ENCODE measurements at regions not wholly inside any gene's neighbourhood (a gene's known extent, or its start where the extent isn't known, plus 50 kb on each side); places are given as distances from the start of the nearest gene placed in this dataset.

DNA sequence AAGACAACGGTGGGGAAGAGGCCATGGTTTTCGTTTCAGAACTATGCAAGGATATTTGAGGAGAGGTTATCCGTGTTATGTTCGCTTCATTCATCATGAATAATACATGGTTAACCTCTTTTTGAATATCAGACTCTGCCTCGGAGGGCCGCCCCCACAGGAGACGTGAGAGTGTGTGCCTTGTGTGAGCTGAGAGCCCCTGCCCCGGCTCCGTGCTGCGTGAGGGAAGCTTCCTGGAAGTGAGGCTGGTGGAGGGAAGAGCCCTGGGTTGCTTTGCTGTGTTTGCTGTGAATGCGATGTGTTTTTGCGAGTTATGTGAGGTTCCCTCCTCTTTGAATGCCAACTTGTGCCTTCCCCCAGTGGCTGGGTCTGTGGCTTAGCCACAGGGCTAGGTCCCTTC lies 146.0 kb upstream of the RTL1 start:
- no peak for DNase-seq

GRCh38 chr14:101049942-101050341 lies 146.4 kb upstream of the RTL1 start:
- no peak for DNase-seq

DNA sequence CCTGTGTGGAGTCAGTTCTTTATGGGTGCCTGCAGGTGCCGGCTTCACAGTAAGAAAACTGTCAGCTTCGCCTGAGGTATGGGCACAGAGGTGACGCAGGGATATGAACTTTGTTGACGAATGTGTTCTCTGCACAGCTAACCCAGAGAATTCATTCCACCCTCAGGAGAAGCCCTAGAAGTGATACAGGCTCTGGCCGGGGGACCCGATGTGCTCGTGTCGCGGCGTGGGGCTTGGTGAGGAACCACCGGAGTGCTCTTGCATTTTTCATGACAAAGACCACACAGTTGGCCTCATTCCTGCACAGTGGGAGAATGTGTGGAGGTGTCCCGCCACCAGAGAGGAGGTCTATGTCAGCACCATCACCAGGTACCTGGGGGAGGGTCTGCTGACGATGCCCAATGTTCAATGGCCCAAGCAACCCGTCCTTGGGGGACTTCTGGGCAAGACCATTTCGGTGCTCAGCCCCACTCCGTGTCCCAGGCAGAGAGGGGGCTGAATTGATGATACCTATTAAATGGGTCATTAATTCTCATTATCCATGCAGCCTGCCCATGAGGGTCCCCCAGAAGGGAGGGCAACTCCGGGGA lies 147.5 kb upstream of the RTL1 start:
- no peak for DNase-seq

GRCh38 chr14:101054671-101055070 lies 151.1 kb upstream of the RTL1 start:
- no peak for DNase-seq

DNA sequence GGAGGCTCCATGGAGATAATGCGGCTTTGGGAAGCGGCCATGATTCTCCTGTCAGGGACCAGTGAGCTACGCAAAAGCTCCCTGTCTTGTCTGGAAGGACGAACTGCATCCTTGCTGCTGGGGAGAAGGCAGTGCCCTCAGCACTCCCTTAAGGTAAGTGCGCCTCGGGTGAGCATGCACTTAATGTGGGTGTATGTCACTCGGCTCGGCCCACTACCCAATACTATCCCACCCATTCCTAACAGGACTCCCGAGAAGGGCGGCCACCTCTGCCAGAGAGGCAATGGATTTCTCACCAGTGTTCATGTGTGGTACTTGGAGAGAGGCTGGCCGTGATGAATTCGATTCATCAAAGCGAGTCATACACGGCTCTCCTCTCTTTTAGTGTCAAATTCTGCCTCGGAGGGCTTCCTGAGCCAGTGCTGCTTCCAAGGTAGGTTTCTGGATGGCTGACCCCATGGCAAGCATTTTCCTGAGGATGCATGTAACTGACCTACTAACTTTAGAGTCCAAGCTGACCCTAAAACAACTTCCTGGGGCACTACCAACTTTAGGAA lies 151.7 kb upstream of the RTL1 start:
- no peak for DNase-seq

DNA sequence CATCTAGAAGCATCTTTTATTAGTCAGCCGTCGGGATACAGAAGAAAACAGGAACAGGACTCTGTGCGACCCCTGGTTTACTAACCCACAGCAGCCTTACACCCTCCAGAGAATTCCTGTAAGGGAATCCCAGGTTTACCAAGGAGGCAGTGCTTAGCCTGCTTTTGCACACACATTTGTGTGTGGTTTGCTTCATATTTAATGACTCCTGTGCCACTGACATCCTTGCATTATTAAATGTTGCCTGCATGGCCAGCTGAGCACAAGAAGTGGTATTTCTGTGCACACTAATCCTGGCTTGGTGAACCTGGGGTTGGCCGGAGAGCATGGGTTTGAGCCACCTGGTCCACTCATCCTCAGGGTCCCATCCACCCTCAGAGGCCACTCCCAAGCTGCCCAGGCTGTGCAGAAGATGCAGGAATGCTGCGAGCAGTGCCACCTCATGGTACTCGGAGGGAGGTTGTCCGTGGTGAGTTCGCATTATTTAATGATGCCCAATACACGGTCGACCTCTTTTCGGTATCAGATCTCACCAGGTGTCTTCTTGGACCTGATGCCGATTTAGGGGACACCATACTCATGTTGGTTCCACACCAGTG lies 152.4 kb upstream of the RTL1 start:
- DNase-seq = no peak

DNA sequence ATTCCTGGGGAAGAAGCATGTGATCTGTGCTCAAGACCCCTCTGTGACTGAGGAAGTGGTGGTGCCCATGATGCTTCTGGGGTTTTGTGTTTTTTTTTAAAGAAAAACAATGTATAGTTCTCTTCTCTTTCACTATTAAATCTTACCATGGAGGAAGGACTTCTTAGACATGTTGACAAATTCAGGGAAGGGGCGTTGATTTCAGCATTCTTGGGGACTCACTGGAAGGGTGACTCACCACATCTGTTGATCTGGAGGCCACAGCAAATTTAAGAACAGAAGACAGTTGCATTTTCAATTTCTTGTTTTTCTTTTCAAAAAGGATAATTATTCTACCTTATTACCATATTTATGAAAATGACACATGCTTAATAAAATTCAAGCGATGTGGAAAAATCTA lies 152.9 kb upstream of the RTL1 start:
- no peak for DNase-seq

- no peak for DNase-seq
Measured at GRCh38 chr14:101057394-101057793, 153.9 kb upstream of the RTL1 start.

DNA sequence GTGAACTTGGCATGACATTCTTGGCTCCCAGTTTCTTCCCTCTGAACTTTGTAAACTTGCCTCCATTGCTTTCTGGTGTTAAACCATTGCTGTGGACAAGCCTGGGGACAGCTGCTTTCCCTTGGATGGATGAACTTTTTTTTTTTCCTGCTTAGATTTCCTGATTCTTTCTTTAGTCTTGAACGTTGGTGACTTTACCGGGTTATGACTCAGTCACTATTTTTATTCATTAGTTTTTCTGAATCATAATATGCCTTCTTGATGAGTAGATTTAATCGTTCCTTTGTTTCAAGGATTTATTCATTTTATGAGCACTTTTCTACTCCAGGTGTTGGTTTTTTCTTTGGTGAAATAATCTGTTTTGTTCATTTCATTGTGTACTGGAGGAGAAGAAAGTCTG lies 155.0 kb upstream of the RTL1 start:
- no peak for DNase-seq

GRCh38 chr14:101060171-101060601 lies 156.7 kb upstream of the RTL1 start:
- DNase-seq = no peak

GRCh38 chr14:101061411-101062064 lies 158.0 kb upstream of the RTL1 start:
- no peak for DNase-seq

DNA sequence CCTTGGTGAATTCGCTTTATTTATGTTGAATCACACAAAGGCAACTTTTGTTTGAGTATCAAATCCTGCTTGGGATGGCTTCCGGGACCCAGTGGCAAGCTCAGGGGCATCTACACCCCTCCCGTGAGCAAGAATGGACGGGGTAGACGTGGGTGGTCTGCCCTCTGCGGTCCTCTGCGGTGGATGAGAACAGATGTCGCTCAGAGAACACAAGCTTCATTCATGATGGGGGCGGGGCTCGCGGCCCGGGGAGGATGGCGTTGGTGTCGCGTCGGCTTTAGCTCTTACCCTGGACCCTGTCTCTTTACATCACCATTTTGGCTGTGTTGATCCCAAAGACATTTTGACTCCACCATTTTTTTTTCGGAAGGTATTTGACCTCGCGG lies 158.5 kb upstream of the RTL1 start:
- no peak for DNase-seq

- no peak for DNase-seq
Measured at GRCh38 chr14:101062601-101063000, 159.1 kb upstream of the RTL1 start.

DNA sequence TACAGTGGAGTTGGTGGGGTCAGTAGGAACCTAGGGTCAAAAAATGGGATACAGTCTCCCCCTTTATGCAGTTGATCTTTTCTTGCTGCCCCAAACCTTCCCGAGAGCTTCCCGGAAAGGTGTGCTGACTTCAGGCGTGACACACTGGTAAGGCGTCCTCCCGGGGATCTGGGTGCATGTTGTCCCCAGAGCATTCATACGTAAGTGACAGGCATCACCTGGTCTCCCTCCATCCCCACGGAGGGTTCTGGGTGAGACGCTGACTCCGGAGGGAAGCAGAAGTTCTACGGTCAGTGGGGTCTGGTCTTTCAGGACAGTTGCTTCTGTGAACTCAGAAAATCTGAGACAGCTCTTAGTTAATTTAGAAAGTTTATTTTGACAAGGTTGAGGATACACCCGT lies 159.6 kb upstream of the RTL1 start:
- DNase-seq = no peak

GRCh38 chr14:101064121-101064661 lies 160.7 kb upstream of the RTL1 start:
- DNase-seq = no peak

DNA sequence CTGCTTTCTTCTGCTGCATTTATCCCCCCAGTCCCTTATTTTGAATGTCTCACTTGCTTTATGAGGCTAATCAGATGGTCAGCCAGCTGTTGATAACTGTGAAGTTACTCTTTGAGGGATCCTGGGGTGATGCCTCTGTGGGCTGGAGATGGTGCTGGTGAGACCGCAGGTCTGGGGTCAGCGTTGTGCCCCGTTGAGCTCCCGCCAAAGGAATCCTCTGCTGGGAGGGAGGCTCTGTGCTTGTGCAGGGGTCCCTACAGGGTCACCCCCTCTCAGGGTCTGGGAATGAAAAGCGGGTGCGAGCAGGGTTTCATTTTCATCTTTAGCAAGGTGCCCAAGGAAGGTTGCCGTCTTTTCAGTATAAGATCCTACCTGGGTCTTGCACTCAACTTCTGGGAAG lies 161.2 kb upstream of the RTL1 start:
- DNase-seq = no peak

- no peak for DNase-seq
Measured at GRCh38 chr14:101065246-101065645, 161.7 kb upstream of the RTL1 start.

DNA sequence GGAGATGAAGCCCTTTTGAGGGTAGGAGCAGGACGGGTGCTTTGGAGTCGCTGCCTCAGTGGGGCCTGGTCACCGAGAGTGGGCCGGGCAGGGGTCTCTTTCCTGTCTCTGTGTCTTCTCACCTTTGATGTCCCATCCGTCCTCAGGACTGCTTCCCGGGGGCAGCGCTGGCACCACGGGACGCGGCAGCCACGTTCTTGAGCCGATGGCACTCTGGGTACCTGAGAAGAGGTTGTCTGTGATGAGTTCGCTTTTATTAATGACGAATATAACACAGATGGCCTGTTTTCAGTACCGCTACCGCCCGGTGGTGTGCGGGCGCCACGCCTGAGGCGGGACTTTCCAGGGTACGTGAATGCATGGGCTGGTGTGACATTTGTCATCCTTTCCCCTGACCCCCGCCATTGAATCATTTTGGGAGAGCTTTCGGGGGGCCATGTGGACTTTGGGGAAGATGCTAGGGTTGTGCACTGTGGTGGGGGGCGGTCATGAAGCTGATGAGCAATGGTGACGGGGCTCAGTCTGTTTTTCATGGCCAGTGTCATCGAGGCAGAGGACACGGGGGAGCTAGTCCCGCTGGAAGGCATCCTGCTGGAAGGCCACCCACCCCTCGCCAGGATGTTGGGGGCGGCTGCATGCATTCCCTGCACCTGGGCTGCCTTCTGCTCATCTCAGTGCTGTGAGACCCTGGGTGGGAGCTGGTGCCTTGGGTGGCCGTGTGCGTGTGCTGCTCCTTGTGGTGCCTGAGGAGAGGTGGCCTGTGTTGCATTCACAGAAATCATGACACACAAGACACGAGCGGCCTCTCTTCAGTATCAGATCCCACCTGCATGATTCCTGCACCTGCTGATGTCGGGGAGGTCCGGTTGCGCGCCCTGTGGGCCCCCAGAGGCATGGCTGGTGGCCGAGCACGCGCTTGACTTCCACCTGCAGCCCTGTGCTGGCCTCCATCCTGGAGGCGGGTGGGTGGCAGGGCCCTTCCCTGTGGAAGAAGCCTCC lies 162.5 kb upstream of the RTL1 start:
- no peak for DNase-seq

DNA sequence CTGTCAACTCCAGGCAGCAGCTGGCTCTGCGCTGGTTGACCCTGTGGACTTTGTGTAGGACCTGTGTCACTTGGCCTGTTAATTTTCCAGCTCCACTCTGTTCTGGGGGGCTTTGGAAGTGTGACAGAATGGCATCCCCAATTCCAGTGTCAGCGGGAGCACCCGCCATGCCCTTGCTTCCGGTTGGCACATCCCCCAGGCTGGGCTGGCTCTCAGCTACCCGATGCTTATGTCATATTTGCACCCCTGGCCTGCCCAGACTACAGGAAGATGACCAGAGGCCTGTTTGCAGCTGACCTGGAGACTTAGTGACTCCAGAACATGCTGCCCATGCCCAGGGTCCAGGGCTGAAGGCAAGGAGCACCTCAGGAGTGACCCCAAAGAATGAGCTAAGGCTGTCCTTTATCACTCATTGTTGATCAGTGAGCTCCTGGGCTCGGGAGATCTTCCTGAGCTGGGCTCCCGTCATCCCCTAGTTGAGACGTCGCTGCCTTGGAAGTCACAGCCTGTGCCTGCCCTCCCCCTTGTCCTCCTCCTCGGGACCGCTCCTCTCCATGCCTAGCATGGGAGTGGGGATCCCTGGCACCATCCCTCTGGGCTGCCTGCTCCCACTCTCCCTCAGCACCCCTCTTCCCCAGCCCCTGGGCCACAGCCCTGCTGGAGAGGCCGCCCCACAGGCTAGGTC lies 163.4 kb upstream of the RTL1 start:
- no peak for DNase-seq

GRCh38 chr14:101068313-101069227 lies 165.0 kb upstream of the RTL1 start:
- no peak for DNase-seq

GRCh38 chr14:101069228-101069549 lies 165.7 kb upstream of the RTL1 start:
- no peak for DNase-seq

Data from CD4-positive, alpha-beta T cell treated with Interleukin-17A for 1 hour (primary cell).